IPS-NIHi7 (cell line): ENCODE measurements at regions not wholly inside any gene's neighbourhood (a gene's known extent, or its start where the extent isn't known, plus 50 kb on each side); places are given as distances from the start of the nearest gene placed in this dataset.
A peak's percentile ranks its signal among the peaks of the same experiment; 100 is the strongest.
"Not testable (repeated sequence)": the region's sequence is repeated elsewhere in the genome, so short reads cannot be mapped to it uniquely, and the experiment has no call there.

ENCODE experiments used
- DNase-seq: peaks from one replicate; pipeline ENCODE4 v3.0.0; 2012; ENCODE audit warnings: mixed read lengths; ENCODE audit errors: extremely low spot score

DNA sequence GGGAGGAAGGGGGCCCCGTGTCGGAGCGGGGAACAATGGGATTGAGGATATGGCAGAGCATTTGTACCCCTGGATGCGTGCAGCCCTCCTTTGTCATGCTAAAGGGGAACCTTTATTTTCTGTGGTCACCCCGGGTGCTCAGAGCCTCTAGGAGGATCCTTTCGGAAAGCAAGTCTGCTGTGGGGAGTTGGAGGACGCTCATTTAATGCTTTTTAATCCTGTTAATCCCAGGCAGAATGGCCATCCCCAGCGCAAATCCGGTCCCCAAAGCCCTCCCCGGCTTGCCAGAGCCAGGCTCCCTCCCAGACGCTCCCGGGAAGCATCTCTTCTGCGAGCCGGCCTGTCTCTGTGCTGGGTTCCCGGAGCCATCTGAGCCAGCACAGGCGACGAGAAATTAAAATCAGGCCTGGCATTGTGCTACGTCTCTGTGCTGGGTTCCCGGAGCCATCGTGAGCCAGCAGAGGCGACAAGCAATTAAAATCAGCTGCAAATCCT, 113.2 kb upstream of the PPP2R3B start:
- DNase-seq, result peak; percentile 53

- DNase-seq, result no peak
Observed at GRCh38 chrX:500481-501010, 113.8 kb upstream of the PPP2R3B start.

- DNase-seq, result no peak
Observed at GRCh38 chrX:506341-506740, 119.6 kb upstream of the PPP2R3B start.

DNA sequence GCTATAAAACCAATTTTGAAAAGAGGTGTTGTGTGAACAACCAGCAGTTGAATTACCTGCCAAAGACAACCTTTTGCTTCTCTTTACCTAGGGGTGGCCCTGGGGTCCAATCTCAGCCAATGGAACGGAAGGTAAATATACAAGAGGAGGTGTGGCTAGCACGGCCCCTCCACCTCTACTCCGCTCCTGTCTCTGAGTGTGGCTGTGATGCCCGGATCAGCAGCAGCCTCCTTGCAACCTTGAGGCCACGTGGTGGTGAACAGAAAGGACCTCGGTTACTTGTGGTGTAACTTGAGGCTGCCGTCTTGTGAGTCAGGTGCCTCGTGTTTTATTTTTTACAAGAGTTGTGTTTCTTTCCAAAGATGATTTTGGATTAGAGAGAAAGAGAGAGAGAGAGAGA, 121.5 kb upstream of the PPP2R3B start:
- no peak for DNase-seq

- not testable (repeated sequence) for DNase-seq
Observed at GRCh38 chrX:508821-509220, 121.8 kb upstream of the SHOX start.

GRCh38 chrX:511089-511488, 119.5 kb upstream of the SHOX start:
- DNase-seq, result not testable (repeated sequence)

DNA sequence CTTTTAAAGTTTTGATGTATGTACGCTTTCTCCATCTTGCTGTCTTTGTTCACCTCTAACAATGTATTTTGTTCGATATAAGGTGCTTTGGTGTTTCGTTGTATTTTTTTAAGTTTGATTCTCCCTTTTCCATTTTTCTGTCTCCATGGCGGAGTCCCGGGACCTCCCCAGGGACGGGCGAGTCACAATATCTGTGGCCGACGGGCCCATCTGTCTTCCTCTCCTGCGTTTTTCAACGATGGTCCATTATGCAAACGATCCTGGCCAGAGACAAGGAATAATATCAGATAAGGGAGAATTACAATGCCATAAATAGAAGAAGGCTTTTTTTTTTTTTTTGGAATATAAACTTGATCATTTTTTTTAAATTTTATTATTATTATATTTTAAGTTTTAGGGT, 112.3 kb upstream of the SHOX start:
- no peak for DNase-seq

DNA sequence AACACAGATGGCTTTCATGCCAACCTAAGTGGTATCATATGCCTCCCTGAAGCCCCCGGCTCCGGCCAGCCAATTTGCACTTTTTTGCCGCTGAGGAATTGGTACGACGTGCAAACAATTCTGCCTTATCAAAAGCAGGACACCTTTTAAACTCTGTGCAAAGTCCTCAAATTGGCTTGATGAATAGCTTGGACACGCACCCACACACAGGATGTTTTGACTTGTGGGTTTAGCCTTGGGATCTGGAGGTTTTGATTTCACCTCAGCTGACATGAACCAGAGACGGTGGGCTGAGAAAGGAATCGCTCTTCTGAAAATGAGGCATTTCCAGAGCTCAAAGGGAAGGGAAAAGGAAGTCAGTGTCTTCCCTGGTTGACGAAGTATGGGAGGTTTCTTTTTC, 110.8 kb upstream of the SHOX start:
- no peak for DNase-seq

GRCh38 chrX:522456-522855, 108.1 kb upstream of the SHOX start:
- DNase-seq, result no peak

DNA sequence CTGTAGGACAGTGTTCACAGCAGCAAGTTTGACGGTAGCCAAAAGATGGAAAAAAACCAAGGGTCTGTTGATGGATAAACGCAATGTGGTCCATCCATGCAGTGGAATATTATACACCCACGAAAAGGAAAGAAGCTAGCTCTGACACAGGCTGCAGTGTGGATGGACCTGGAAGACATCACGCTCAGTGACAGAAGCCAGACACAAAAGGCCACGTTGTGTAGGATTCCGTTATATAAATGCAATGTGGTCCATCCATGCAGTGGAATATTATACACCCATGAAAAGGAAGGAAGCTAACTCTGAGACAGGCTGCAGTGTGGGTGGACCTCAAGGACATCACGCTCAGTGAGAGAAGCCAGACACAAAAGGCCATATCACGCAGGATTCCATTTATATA, 105.5 kb upstream of the SHOX start:
- DNase-seq, result no peak

DNA sequence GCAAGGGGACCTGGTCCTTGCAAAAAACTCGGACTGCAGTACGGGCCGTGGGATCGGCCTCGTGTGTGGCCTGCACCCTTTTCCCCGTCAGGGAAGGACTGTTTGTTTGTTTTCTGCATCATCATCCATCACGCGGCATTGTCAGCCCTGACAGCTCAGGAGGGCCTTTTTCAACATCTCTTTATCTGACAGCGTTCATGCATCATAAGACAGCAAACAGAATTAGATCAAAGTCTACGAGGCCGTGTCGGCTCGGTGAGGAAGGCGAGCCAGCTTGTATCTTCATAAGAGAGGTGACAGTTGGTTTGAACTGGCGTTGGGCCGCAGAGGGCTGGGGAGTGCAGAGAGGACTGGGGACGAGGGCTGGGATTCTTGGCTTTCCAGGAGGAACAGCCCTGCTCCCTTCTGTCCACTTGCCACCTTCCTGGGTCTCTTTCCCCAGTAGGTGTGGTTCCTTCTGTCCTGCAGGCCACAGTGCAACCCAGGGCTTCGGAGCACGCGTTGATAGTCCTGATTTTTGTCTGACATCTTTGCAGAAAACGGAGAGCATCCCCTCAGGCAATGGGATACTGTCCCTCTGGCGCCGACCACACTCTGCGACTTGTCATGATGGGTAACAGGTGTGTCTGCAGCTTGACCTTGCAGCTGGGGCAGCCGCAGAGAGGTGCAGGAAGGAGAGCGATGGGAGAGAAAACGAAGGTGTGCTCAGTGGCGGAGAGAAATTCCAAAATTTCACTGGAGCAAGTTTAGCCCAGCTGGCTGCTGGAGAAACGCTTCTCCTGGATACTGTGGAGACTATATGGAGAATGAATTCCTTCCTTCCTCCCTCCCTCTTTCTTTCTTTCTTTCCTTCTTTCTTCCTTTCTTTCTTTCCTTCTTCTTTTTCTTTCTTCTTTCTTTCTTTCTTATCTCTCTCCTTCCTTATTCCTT, 104.0 kb upstream of the SHOX start:
- peak; percentile 13 for DNase-seq

DNA sequence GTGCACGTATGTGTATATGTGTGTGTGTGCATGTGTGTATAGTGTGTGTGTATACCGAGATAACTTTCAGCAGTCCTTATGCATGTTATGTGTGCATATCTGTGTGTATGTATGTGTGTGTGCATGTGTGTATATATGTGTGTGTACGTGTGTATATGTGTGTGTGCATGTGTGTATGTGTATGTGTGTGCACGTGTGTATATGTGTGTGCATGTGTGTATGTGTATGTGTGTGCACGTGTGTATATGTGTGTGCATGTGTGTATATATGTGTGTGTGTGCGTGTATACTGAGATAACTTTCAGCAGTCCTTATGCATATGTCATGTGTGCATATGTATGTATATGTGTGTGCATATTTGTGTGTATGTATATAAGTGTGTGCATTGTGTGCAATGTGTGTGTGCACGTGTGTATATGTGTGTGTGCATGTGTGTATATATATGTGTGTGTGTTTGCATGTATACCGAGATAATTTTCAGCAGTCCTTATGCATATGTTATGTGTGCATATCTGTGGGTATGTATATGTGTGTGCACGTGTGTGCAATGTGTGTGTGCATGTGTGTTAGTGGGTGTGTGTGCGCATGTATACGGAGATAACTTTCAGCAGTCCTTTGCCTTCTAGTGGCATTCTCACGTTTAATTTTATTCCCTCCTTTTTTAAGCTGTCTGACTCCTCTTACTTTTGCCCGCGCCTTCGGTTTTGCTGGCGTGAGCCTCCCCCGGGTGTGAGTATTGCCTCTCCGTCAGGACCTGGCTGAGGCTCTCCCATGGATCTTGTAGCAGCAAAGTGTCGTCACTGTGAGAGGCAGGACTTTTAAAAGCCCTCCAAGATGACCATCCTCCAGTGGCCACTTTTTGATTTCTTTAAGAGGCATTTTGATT, 99.6 kb upstream of the SHOX start:
- DNase-seq, result no peak

GRCh38 chrX:531611-531936, 99.0 kb upstream of the SHOX start:
- DNase-seq, result peak; percentile 22

GRCh38 chrX:534804-535203, 95.8 kb upstream of the SHOX start:
- no peak for DNase-seq

DNA sequence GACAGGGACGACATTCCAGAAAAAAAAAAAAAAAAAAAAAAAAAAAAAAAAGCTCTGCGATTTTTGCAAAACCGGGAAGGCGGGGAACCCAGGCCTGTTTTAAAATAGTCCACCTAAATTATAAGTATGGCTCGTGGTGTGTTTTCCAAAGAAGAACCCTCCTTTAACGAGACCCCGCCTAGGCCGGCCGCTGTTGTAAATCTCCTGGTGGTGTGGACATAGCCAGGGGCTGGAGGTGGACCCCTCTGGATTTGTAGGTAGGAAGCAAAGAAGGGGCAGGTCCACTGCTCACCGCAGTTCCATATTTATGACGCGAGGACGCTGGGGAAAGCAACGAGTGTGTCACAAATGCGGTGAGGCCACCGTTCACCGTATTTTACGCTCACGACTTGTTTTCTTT, 94.0 kb upstream of the SHOX start:
- DNase-seq, result no peak

GRCh38 chrX:537151-537550, 93.4 kb upstream of the SHOX start:
- DNase-seq, result no peak

GRCh38 chrX:538311-538710, 92.3 kb upstream of the SHOX start:
- DNase-seq, result peak; percentile 1

DNA sequence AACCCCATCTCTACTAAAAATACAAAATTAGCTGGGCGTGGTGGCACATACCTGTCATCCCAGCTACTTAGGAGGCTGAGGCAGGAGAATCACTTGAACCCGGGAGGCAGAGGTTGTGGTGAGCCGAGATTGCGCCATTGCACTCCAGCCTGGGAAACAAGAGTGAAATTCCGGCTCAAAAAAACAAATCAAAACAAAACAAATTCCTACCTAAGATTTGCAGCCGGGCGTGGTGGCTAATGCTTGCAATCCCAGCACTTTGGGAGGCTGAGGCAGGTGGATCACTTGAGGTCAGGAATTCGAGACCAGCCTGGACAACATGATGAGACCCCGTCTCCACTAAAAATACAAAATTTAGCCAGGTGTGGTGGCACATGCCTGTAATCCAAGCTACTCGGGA, 89.6 kb upstream of the SHOX start:
- DNase-seq, result not testable (repeated sequence)

GRCh38 chrX:542179-542578, 88.4 kb upstream of the SHOX start:
- no peak for DNase-seq

DNA sequence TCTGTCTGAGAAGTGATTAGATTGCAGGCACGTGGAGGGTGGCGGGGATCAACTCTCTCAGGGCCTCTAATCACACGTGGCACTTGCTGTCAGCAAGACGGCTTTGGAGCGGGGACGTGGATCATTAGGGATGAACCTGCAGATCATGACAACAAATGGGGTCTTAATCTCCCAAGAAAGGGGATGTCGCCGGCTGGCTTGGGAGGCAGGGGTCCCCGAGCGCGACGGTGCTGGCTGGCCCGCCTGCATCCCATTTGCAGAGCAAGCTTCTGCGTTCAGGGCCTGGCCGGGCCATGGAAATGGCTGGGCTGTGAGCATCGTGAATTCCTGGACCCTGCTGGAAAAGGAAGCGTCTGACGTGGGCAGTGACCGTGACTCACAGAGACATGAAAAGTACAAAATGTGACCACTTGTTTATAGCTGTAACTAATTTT, 85.1 kb upstream of the SHOX start:
- peak; percentile 8 for DNase-seq

DNA sequence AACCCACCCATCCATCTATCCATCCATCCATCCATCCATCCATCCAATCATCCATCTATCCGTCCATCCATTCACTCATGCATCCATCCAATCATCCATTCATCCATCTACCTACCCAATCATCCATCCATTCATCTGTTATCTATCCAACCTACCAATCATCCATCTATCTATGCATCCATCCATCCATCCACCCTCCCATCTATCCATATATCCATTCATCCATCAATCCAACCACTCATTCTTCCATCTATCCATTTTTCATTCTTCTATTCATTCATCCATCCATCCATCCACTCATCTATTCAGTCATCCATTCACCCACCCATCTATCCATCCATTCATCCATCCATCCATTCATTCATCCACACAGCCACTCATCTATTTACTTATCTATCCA, 80.1 kb upstream of the SHOX start:
- DNase-seq, result no peak

DNA sequence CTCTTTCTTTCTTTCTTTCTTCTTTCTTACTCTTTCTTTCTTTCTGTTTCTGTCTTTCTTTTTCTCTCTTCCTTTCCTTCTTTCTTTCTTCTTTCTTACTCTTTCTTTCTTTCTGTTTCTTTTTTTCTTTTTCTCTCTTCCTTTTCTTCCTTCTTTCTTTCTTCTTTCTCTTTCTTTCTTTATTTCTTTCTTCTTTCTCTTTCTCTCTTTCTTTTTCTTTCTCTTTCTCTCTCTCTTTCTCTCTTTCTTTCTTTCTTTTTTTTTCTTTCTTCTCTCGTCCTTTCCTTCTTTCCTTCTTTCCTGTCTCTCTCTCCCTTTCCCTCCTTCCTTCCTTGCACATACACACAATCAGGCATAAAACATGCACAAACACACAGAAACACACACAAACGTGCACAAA, 79.3 kb upstream of the SHOX start:
- no peak for DNase-seq
